Activated CD8-positive, alpha-beta T cell treated with anti-CD3 and anti-CD28 coated beads for 36 hours (primary cell): ENCODE measurements at regions not wholly inside any gene's neighbourhood (a gene's known extent, or its start where the extent isn't known, plus 50 kb on each side); places are given as distances from the start of the nearest gene placed in this dataset.

Experiments used
- ATAC-seq: fragments of 200-7000 bp; cut with Tn5 transposase; one replicate; pipeline ENCODE4 v1.10.0; 2021; ENCODE audit warnings: mild to moderate bottlenecking, moderate library complexity
- CTCF ChIA-PET: fragments of 350-600 bp; sonication (Branson Sonifier 250); formaldehyde crosslinking; loops from one replicate; lab custom pipeline; 2021; ENCODE audit warnings: antibody characterized with exemption; lab: Charles Lee
- POLR2A ChIA-PET: fragments of 350-600 bp; sonication (Branson Sonifier 250); formaldehyde crosslinking; loops from one replicate; lab custom pipeline; 2021; ENCODE audit warnings: antibody characterized with exemption; lab: Charles Lee
- DNase-seq: peaks from one replicate; pipeline ENCODE4 v3.0.0-alpha.2; 2020
- H3K27ac Mint-ChIP-seq: one replicate; pipeline ENCODE4 v1.8.0; 2021; ENCODE audit warnings: mild to moderate bottlenecking, mixed read lengths
- H3K27me3 Mint-ChIP-seq: one replicate; pipeline ENCODE4 v1.8.0; 2021; ENCODE audit warnings: mixed read lengths
- H3K36me3 Mint-ChIP-seq: one replicate; pipeline ENCODE4 v1.8.0; 2021; ENCODE audit warnings: low read depth, mixed read lengths
- H3K4me1 Mint-ChIP-seq: one replicate; pipeline ENCODE4 v1.8.0; 2021; ENCODE audit warnings: low read depth, mixed read lengths
- H3K4me3 Mint-ChIP-seq: one replicate; pipeline ENCODE4 v1.8.0; 2021; ENCODE audit warnings: mild to moderate bottlenecking, moderate library complexity, mixed read lengths
- H3K9me3 Mint-ChIP-seq: one replicate; pipeline ENCODE4 v1.8.0; 2021; ENCODE audit warnings: mixed read lengths
- intact Hi-C: fragments of 100-400 bp; cut with micrococcal nuclease; formaldehyde crosslinking; loops from one replicate; pipeline ENCODE4 v1.10.0; 2022
- TF ChIP-seq, protein P1 (sequence below): fragments of 200-600 bp; IDR thresholded peaks from one replicate; pipeline ENCODE4 v1.8.0; 2022; ENCODE audit warnings: antibody characterized with exemption, mild to moderate bottlenecking

DNA sequence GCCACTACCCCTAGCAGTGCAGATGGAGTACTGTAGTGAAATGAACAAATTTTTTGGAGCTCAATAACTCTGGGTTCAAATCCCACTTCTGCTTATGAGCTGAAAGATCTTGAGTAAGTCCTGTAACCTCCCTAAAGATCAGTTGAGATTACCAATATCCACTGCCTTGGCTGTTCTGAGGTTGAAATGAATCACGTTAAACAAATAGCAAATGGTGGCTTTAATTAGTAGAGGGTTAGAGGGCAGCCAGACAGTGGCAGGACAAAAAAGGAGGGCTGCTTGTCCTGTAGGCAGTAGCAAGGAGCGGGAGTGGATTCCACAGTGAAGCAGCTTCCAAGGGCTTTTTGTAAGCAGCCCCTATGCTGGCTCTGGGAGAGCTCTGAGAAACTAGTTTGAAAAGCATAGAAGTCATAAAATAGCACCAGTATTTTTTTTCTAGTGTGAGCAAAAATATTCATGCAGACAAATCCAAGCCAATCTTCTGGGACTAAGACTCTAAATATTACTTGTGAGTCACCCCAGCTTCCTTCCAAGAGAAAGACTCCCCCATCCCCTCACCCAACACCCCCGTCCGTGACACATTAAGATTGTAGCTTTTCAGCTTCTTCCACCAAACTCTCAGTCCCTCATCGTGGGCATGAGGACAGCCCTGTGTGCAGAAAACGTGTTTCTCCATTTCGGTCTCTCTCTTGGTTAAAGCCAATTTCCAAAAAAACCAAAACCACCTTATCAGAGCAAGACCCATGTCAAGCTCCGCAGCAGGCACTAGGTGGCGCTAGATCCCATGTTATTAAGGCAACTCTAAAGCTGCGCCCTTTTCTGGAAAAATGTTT lies 123.5 kb upstream of the LGALSL start:
- Mint-ChIP-seq H3K27ac (peak overlapping the region; percentile 27), H3K27me3 (no peaks in the 10 kb centered on the region), H3K9me3 (no peaks in the 10 kb centered on the region), H3K4me3 (peak overlapping the region; percentile 41), H3K36me3 (no peaks in the 10 kb centered on the region), H3K4me1 (peaks cover 39% of the 10 kb centered on the region)
- TF ChIP-seq, protein P1, sequence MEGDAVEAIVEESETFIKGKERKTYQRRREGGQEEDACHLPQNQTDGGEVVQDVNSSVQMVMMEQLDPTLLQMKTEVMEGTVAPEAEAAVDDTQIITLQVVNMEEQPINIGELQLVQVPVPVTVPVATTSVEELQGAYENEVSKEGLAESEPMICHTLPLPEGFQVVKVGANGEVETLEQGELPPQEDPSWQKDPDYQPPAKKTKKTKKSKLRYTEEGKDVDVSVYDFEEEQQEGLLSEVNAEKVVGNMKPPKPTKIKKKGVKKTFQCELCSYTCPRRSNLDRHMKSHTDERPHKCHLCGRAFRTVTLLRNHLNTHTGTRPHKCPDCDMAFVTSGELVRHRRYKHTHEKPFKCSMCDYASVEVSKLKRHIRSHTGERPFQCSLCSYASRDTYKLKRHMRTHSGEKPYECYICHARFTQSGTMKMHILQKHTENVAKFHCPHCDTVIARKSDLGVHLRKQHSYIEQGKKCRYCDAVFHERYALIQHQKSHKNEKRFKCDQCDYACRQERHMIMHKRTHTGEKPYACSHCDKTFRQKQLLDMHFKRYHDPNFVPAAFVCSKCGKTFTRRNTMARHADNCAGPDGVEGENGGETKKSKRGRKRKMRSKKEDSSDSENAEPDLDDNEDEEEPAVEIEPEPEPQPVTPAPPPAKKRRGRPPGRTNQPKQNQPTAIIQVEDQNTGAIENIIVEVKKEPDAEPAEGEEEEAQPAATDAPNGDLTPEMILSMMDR: peak; percentile 93
- intact Hi-C loops: loop anchor here (2.0 to 10.0 kb wide), 3 partner anchors 158 to 544 kb away; no protein-coding TSS in a partner anchor
- ChIA-PET POLR2A (interaction anchor here (0.8 to 1.6 kb wide), 6 partner anchors 116 to 187 kb away, joined by 3 to 6 read pairs (median 4); no protein-coding TSS in a partner anchor), CTCF (interaction anchor here (0.6 to 9.2 kb wide), 102 partner anchors 9 to 543 kb away, joined by 3 to 374 read pairs (median 4); partner anchors contain the start of gene AFTPH)
- DNase-seq (peak; percentile 84), ATAC-seq (no peak)

DNA sequence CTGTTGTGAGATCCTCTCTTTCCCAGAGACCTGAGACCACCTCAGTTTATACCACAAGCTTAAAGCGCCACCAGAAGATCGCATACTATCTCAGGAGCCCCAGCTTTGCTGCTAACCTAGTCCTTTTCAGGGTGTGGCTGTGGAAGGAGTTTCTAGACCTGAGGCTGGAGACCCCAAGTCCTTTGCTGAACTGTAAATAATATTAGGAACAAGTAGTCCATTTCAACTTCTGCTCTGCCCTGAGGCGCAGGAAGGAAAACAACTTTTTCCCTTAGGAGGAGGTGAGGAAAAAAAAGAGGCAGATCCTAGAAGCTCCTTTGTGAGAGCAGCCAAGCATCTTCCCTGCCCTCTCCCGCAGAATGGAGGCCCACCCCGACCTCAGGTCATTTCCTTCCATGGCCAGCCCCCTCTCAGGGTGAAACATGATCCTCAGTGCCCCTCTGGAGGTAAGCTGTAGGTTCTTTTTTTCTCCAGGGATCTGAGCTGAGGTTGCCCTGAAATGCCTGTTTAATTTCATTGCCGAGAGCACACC lies 122.8 kb upstream of the LGALSL start:
- no peak for ATAC-seq
- DNase-seq: no peak
- POLR2A ChIA-PET: interaction anchor here (0.9 to 1.6 kb wide), 5 partner anchors 116 to 171 kb away, joined by 3 to 6 read pairs (median 4); no protein-coding TSS in a partner anchor
- Mint-ChIP-seq H3K9me3 (no peaks in the 10 kb centered on the region), H3K4me1 (peaks cover 32% of the 10 kb centered on the region), H3K36me3 (no peaks in the 10 kb centered on the region), H3K4me3 (no peak overlapping the region), H3K27me3 (no peaks in the 10 kb centered on the region), H3K27ac (no peak overlapping the region)
- intact Hi-C loops: loop anchor here (2.0 to 10.0 kb wide), 3 partner anchors 158 to 544 kb away; no protein-coding TSS in a partner anchor
- CTCF ChIA-PET: interaction anchor here (0.6 to 9.2 kb wide), 92 partner anchors 8 to 542 kb away, joined by 3 to 374 read pairs (median 4); partner anchors contain the start of gene AFTPH
- TF ChIP-seq, protein P1: no peak

- no peak overlapping the region for H3K27ac Mint-ChIP-seq
- no peaks in the 10 kb centered on the region for H3K36me3 Mint-ChIP-seq
- H3K4me1 Mint-ChIP-seq: peaks cover 23% of the 10 kb centered on the region
- CTCF ChIA-PET: interaction anchor here (0.6 to 9.2 kb wide), 51 partner anchors 12 to 541 kb away, joined by 3 to 374 read pairs (median 7); partner anchors contain the start of gene AFTPH
- intact Hi-C loops: loop anchor here (2.0 to 10.0 kb wide), 3 partner anchors 157 to 543 kb away; no protein-coding TSS in a partner anchor
- H3K27me3 Mint-ChIP-seq: no peaks in the 10 kb centered on the region
- TF ChIP-seq, protein P1: no peak
- ATAC-seq (no peak), DNase-seq (no peak)
- POLR2A ChIA-PET: interaction anchor here (0.6 to 1.2 kb wide), 2 partner anchors 10 to 117 kb away, joined by 3 read pairs; no protein-coding TSS in a partner anchor
- no peak overlapping the region for H3K4me3 Mint-ChIP-seq
- H3K9me3 Mint-ChIP-seq: no peaks in the 10 kb centered on the region
Measured at GRCh38 chr2:64331849-64332699, 121.9 kb upstream of the LGALSL start.

GRCh38 chr2:64336171-64336570 lies 117.8 kb upstream of the LGALSL start:
- Mint-ChIP-seq H3K9me3 (no peaks in the 10 kb centered on the region), H3K27ac (no peak overlapping the region), H3K4me1 (peaks cover 8% of the 10 kb centered on the region), H3K36me3 (no peaks in the 10 kb centered on the region), H3K4me3 (no peak overlapping the region), H3K27me3 (no peaks in the 10 kb centered on the region)
- TF ChIP-seq, protein P1: no peak
- CTCF ChIA-PET: interaction anchor here (0.7 to 1.3 kb wide), 3 partner anchors 8 to 152 kb away, joined by 3 to 6 read pairs (median 3); no protein-coding TSS in a partner anchor
- intact Hi-C loops: loop anchor here (10.0 kb wide), 2 partner anchors 229 to 539 kb away; no protein-coding TSS in a partner anchor
- no peak for DNase-seq
- no peak for ATAC-seq
- POLR2A ChIA-PET: no interaction called here
